PC-9 (cell line): ENCODE measurements at regions not wholly inside any gene's neighbourhood (a gene's known extent, or its start where the extent isn't known, plus 50 kb on each side); places are given as distances from the start of the nearest gene placed in this dataset.

Source experiments
- BruUV-seq: library from RNA; stranded (reverse); fragments of 400-500 nt; replicated peaks from 2 replicates; lab custom pipeline; 2021; lab: Mats Ljungman, UMichigan
- CTCF ChIA-PET: fragments of 300-600 bp; sonication (Branson Sonifier 250); formaldehyde crosslinking; loops from one replicate; lab custom pipeline; 2022; ENCODE audit warnings: antibody characterized with exemption; lab: Charles Lee
- POLR2A ChIA-PET: fragments of 300-600 bp; sonication (Branson Sonifier 250); formaldehyde crosslinking; loops from one replicate; lab custom pipeline; 2022; ENCODE audit warnings: antibody characterized with exemption; ENCODE audit not compliant: unreplicated experiment; lab: Charles Lee
- DNase-seq, 2 experiments: peaks; one replicate each; pipeline versions ENCODE4 v3.0.0 to v3.0.0-alpha.2; 2015 to 2022; ENCODE audit warnings: mixed read lengths in 1 of 2
- H2AFZ ChIP-seq: fragments of 200-600 bp; sonication (generic); 2 replicates; pipeline ENCODE4 v1.8.1; 2017; ENCODE audit warnings: antibody characterized with exemption
- H3F3A ChIP-seq: fragments of 200-600 bp; sonication (generic); 2 replicates; pipeline ENCODE4 v1.8.1; 2017; ENCODE audit warnings: antibody characterized with exemption, mild to moderate bottlenecking, low read depth; ENCODE audit not compliant: insufficient read depth
- H3K27ac ChIP-seq: fragments of 200-600 bp; sonication (generic); 2 replicates; pipeline ENCODE4 v1.6.1; 2016; ENCODE audit warnings: mixed run types
- H3K27me3 ChIP-seq: fragments of 200-600 bp; sonication (generic); 2 replicates; pipeline ENCODE4 v1.6.1; 2016; ENCODE audit warnings: low read depth, mixed run types; ENCODE audit not compliant: insufficient read depth
- H3K36me3 ChIP-seq: fragments of 200-600 bp; sonication (generic); 2 replicates; pipeline ENCODE4 v1.6.1; 2016; ENCODE audit warnings: low read depth, mixed run types
- H3K4me1 ChIP-seq: fragments of 200-600 bp; sonication (generic); replicated peaks from 2 replicates; pipeline ENCODE4 v1.6.1; 2016; ENCODE audit warnings: mixed run types; ENCODE audit not compliant: insufficient read depth
- H3K4me2 ChIP-seq: fragments of 200-600 bp; sonication (generic); 2 replicates; pipeline ENCODE4 v1.6.1; 2017; ENCODE audit warnings: mixed run types
- H3K4me3 ChIP-seq: fragments of 200-600 bp; sonication (generic); 2 replicates; pipeline ENCODE4 v1.6.1; 2016; ENCODE audit warnings: mixed run types
- H3K79me2 ChIP-seq: fragments of 200-600 bp; sonication (generic); 2 replicates; pipeline ENCODE4 v1.6.1; 2017; ENCODE audit warnings: low read depth, mixed run types
- H3K9me2 ChIP-seq: fragments of 200-600 bp; sonication (generic); 2 replicates; pipeline ENCODE4 v1.8.1; 2017; ENCODE audit warnings: mild to moderate bottlenecking; ENCODE audit not compliant: insufficient read depth
- H3K9me3 ChIP-seq: fragments of 200-600 bp; sonication (generic); 2 replicates; pipeline ENCODE4 v1.8.1; 2016; ENCODE audit warnings: low read depth; ENCODE audit not compliant: insufficient read depth
- H4K20me1 ChIP-seq: fragments of 200-600 bp; sonication (generic); 2 replicates; pipeline ENCODE4 v1.8.1; 2017; ENCODE audit not compliant: insufficient read depth
- CTCF ChIP-seq: fragments of 200-600 bp; sonication (generic); conservative IDR thresholded peaks from 2 replicates; pipeline ENCODE4 v1.6.1; 2017; ENCODE audit warnings: mixed run types, antibody characterized with exemption, mild to moderate bottlenecking, moderate library complexity
- EZH2 ChIP-seq: fragments of 200-600 bp; sonication (generic); IDR thresholded peaks from 2 replicates; pipeline ENCODE4 v1.8.0; 2017; ENCODE audit warnings: antibody characterized with exemption, low read depth
- intact Hi-C: fragments of 100-400 bp; cut with micrococcal nuclease; formaldehyde crosslinking; loops from one replicate; pipeline ENCODE4 v1.10.0; 2022; ENCODE audit not compliant: unreplicated experiment

- DNase-seq = peak in 1 of 2 experiments; percentile 27
- H3K27ac ChIP-seq = peak overlapping the region; percentile 97
- CTCF ChIA-PET = no interaction called here
- peak overlapping the region; percentile 60 for H3K4me2 ChIP-seq
- H4K20me1 ChIP-seq = no peaks in the 10 kb centered on the region
- no peak overlapping the region for H3K4me3 ChIP-seq
- POLR2A ChIA-PET = no interaction called here
- H3F3A ChIP-seq = peaks cover 27% of the 10 kb centered on the region
- TSS peak; percentile 79 for BruUV-seq
- peak overlapping the region; percentile 71; the same call in 1 of the 2 replicates for H2AFZ ChIP-seq
- intact Hi-C loops = loop anchor here (2.0 kb wide), 1 partner anchor 54 kb away; no protein-coding TSS in a partner anchor
- no peaks in the 10 kb centered on the region for H3K9me2 ChIP-seq
- H3K9me3 ChIP-seq = peaks cover 17% of the 10 kb centered on the region
- TF ChIP-seq CTCF = no peak
- TF ChIP-seq EZH2 = no peak
- no peaks in the 10 kb centered on the region for H3K79me2 ChIP-seq
- 0 out of 2 replicates have a peak, but pooled peaks cover 4% of the 10 kb centered on the region for H3K36me3 ChIP-seq
- H3K27me3 ChIP-seq = no peaks in the 10 kb centered on the region
- peaks cover 31% of the 10 kb centered on the region for H3K4me1 ChIP-seq
Measured at GRCh38 chr7:145645135-145645515, 471.5 kb upstream of the CNTNAP2 start.

GRCh38 chr7:145644426-145645134 is 472.0 kb upstream of the CNTNAP2 start:
- H4K20me1 ChIP-seq = no peaks in the 10 kb centered on the region
- DNase-seq = peak; percentile 83 to 87
- H3K9me3 ChIP-seq = peaks cover 17% of the 10 kb centered on the region; the same call in 1 of the 2 replicates
- peak overlapping the region; percentile 71 for H2AFZ ChIP-seq
- intact Hi-C loops = loop anchor here (2.0 kb wide), 1 partner anchor 54 kb away; no protein-coding TSS in a partner anchor
- H3K4me2 ChIP-seq = peak overlapping the region; percentile 60
- no peaks in the 10 kb centered on the region for H3K27me3 ChIP-seq
- CTCF ChIA-PET = no interaction called here
- H3K9me2 ChIP-seq = no peaks in the 10 kb centered on the region
- no peak overlapping the region for H3K4me3 ChIP-seq
- no TSS peak for BruUV-seq
- H3K27ac ChIP-seq = peak overlapping the region; percentile 97
- POLR2A ChIA-PET = no interaction called here
- H3K79me2 ChIP-seq = no peaks in the 10 kb centered on the region
- H3F3A ChIP-seq = peaks cover 27% of the 10 kb centered on the region
- TF ChIP-seq CTCF (no peak), EZH2 (no peak)
- 0 out of 2 replicates have a peak, but pooled peaks cover 4% of the 10 kb centered on the region for H3K36me3 ChIP-seq
- peaks cover 31% of the 10 kb centered on the region for H3K4me1 ChIP-seq

GRCh38 chr7:145643981-145644380 is 472.6 kb upstream of the CNTNAP2 start:
- TSS peak; percentile 97 for BruUV-seq

More at GRCh38 chr7:145643981-145644380, 472.6 kb upstream of the CNTNAP2 start:
- peaks cover 17% of the 10 kb centered on the region; the same call in 1 of the 2 replicates for H3K9me3 ChIP-seq
- ChIA-PET POLR2A (no interaction called here), CTCF (no interaction called here)
- H3K27ac ChIP-seq = peak overlapping the region; percentile 97
- intact Hi-C loops = loop anchor here (2.0 kb wide), 1 partner anchor 55 kb away; no protein-coding TSS in a partner anchor
- H3K27me3 ChIP-seq = no peaks in the 10 kb centered on the region
- peak; percentile 68 to 81 for DNase-seq
- peaks cover 31% of the 10 kb centered on the region for H3K4me1 ChIP-seq
- H3F3A ChIP-seq = peaks cover 27% of the 10 kb centered on the region
- no peaks in the 10 kb centered on the region for H3K9me2 ChIP-seq
- no peaks in the 10 kb centered on the region for H3K79me2 ChIP-seq
- H4K20me1 ChIP-seq = no peaks in the 10 kb centered on the region
- no peak overlapping the region for H3K4me3 ChIP-seq
- H2AFZ ChIP-seq = peak overlapping the region; percentile 71
- H3K4me2 ChIP-seq = peak overlapping the region; percentile 60
- TF ChIP-seq CTCF (no peak), EZH2 (no peak)
- H3K36me3 ChIP-seq = 0 out of 2 replicates have a peak, but pooled peaks cover 4% of the 10 kb centered on the region
